Neural progenitor cell (in vitro differentiated cells): ENCODE measurements at regions not wholly inside any gene's neighbourhood (a gene's known extent, or its start where the extent isn't known, plus 50 kb on each side); places are given as distances from the start of the nearest gene placed in this dataset.

Experiments
- DNase-seq: peaks from one replicate; pipeline ENCODE4 v3.0.0-alpha.2; 2016; ENCODE audit warnings: low spot score
- H2AFZ ChIP-seq: fragments of 200-600 bp; sonication (generic); replicated peaks from 2 replicates; pipeline ENCODE4 v1.6.1; 2016; ENCODE audit warnings: antibody characterized with exemption
- H3F3A ChIP-seq: fragments of 200-600 bp; sonication (generic); 2 replicates; pipeline ENCODE4 v1.6.1; 2016; ENCODE audit warnings: antibody characterized with exemption, low read depth
- H3K27ac ChIP-seq: fragments of 200-600 bp; sonication (generic); 2 replicates; pipeline ENCODE4 v1.5.1; 2016; ENCODE audit warnings: mild to moderate bottlenecking
- H3K27me3 ChIP-seq: fragments of 200-600 bp; sonication (generic); 2 replicates; pipeline ENCODE4 v1.6.1; 2016; ENCODE audit warnings: mild to moderate bottlenecking, moderate library complexity
- H3K36me3 ChIP-seq: fragments of 200-600 bp; sonication (generic); 2 replicates; pipeline ENCODE4 v1.5.1; 2016
- H3K4me1 ChIP-seq: fragments of 200-600 bp; sonication (generic); 2 replicates; pipeline ENCODE4 v1.6.1; 2016; ENCODE audit warnings: mixed run types
- H3K4me2 ChIP-seq: fragments of 200-600 bp; sonication (generic); 2 replicates; pipeline ENCODE4 v1.6.1; 2016
- H3K4me3 ChIP-seq: fragments of 200-600 bp; sonication (generic); 2 replicates; pipeline ENCODE4 v1.5.1; 2016
- H3K79me2 ChIP-seq: fragments of 200-600 bp; sonication (generic); 2 replicates; pipeline ENCODE4 v1.6.1; 2016; ENCODE audit warnings: low read depth
- H3K9ac ChIP-seq: fragments of 200-600 bp; sonication (generic); 2 replicates; pipeline ENCODE4 v1.6.1; 2016
- H3K9me3 ChIP-seq: fragments of 200-600 bp; sonication (generic); 2 replicates; pipeline ENCODE4 v1.5.1; 2016; ENCODE audit warnings: low read depth
- H4K20me1 ChIP-seq: fragments of 200-600 bp; sonication (generic); 2 replicates; pipeline ENCODE4 v1.6.1; 2016; ENCODE audit warnings: low read depth
- H3K27ac Mint-ChIP-seq: 3 replicates; pipeline ENCODE4 v1.8.0; 2021; ENCODE audit warnings: mixed read lengths
- H3K27me3 Mint-ChIP-seq: 2 replicates; pipeline ENCODE4 v1.8.0; 2022; ENCODE audit warnings: low read depth, mild to moderate bottlenecking, inconsistent platforms, moderate library complexity, mixed read lengths; ENCODE audit not compliant: insufficient read depth
- H3K36me3 Mint-ChIP-seq: 3 replicates; pipeline ENCODE4 v1.8.0; 2021; ENCODE audit warnings: mixed read lengths
- H3K4me1 Mint-ChIP-seq: 3 replicates; pipeline ENCODE4 v1.8.0; 2021; ENCODE audit warnings: mixed read lengths
- H3K4me3 Mint-ChIP-seq: 3 replicates; pipeline ENCODE4 v1.8.0; 2021; ENCODE audit warnings: mild to moderate bottlenecking, moderate library complexity, mixed read lengths
- H3K9me3 Mint-ChIP-seq: 3 replicates; pipeline ENCODE4 v1.8.0; 2020; ENCODE audit warnings: mixed read lengths
- CTCF ChIP-seq: fragments of 200-600 bp; sonication (generic); IDR thresholded peaks from 2 replicates; pipeline ENCODE4 v1.5.1; 2017; ENCODE audit warnings: antibody characterized with exemption, mild to moderate bottlenecking
- EZH2 ChIP-seq: fragments of 200-600 bp; sonication (generic); IDR thresholded peaks from 2 replicates; pipeline ENCODE4 v1.6.1; 2017; ENCODE audit warnings: antibody characterized with exemption, mild to moderate bottlenecking, moderate library complexity
- EZH2phosphoT487 ChIP-seq: fragments of 200-600 bp; sonication (generic); IDR thresholded peaks from 2 replicates; pipeline ENCODE4 v1.6.1; 2017; ENCODE audit warnings: antibody characterized with exemption

- no peaks in the 10 kb centered on the region for H3K4me1 ChIP-seq
- Mint-ChIP-seq H3K4me1 (no peaks in the 10 kb centered on the region), H3K9me3 (peaks cover 5% of the 10 kb centered on the region), H3K27me3 (no peaks in the 10 kb centered on the region), H3K4me3 (no peak overlapping the region), H3K36me3 (peaks cover 2% of the 10 kb centered on the region), H3K27ac (no peak overlapping the region)
- no peaks in the 10 kb centered on the region for H3F3A ChIP-seq
- no peak overlapping the region for H3K4me3 ChIP-seq
- H3K27ac ChIP-seq, result no peak overlapping the region
- H3K79me2 ChIP-seq, result no peaks in the 10 kb centered on the region
- H2AFZ ChIP-seq, result no peak overlapping the region
- TF ChIP-seq CTCF (no peak), EZH2phosphoT487 (no peak), EZH2 (no peak)
- H3K4me2 ChIP-seq, result no peak overlapping the region
- no peaks in the 10 kb centered on the region for H3K36me3 ChIP-seq
- no peak overlapping the region for H3K9ac ChIP-seq
- H4K20me1 ChIP-seq, result no peaks in the 10 kb centered on the region
- no peaks in the 10 kb centered on the region for H3K27me3 ChIP-seq
- H3K9me3 ChIP-seq, result no peaks in the 10 kb centered on the region
- DNase-seq, result no peak
These were observed 96.0 kb upstream of the NHS start for GRCh38 chrX:17278961-17279360.

- Histone ChIP-seq H3F3A (no peaks in the 10 kb centered on the region), H4K20me1 (no peaks in the 10 kb centered on the region), H2AFZ (no peak overlapping the region), H3K4me2 (no peak overlapping the region), H3K36me3 (no peaks in the 10 kb centered on the region), H3K4me3 (no peak overlapping the region), H3K79me2 (no peaks in the 10 kb centered on the region), H3K27ac (no peak overlapping the region), H3K9ac (no peak overlapping the region), H3K9me3 (no peaks in the 10 kb centered on the region), H3K27me3 (no peaks in the 10 kb centered on the region), H3K4me1 (no peaks in the 10 kb centered on the region)
- Mint-ChIP-seq H3K27ac (no peak overlapping the region), H3K36me3 (peaks cover 1% of the 10 kb centered on the region), H3K27me3 (peaks cover 3% of the 10 kb centered on the region), H3K4me3 (no peak overlapping the region), H3K4me1 (no peaks in the 10 kb centered on the region), H3K9me3 (peaks cover 6% of the 10 kb centered on the region)
- TF ChIP-seq EZH2 (no peak), CTCF (no peak), EZH2phosphoT487 (no peak)
- DNase-seq, result no peak
These were observed 89.0 kb upstream of the NHS start for GRCh38 chrX:17285983-17286382.

- H3K9me3 ChIP-seq, result no peaks in the 10 kb centered on the region
- H3K27ac ChIP-seq, result no peak overlapping the region
- H3K9ac ChIP-seq, result no peak overlapping the region
- H3K27me3 ChIP-seq, result no peaks in the 10 kb centered on the region
- H4K20me1 ChIP-seq, result no peaks in the 10 kb centered on the region
- DNase-seq, result no peak
- peaks cover 13% of the 10 kb centered on the region for H3K4me1 Mint-ChIP-seq
- peaks cover 3% of the 10 kb centered on the region for H3K27me3 Mint-ChIP-seq
- peaks cover 1% of the 10 kb centered on the region for H3K36me3 Mint-ChIP-seq
- H3K4me1 ChIP-seq, result no peaks in the 10 kb centered on the region
- no peaks in the 10 kb centered on the region for H3K36me3 ChIP-seq
- TF ChIP-seq EZH2 (no peak), CTCF (no peak), EZH2phosphoT487 (no peak)
- H2AFZ ChIP-seq, result no peak overlapping the region
- no peaks in the 10 kb centered on the region for H3K79me2 ChIP-seq
- no peak overlapping the region for H3K4me2 ChIP-seq
- peak overlapping the region; percentile 8 for H3K4me3 Mint-ChIP-seq
- H3K27ac Mint-ChIP-seq, result peak overlapping the region; percentile 1
- H3K9me3 Mint-ChIP-seq, result peaks cover 6% of the 10 kb centered on the region
- H3F3A ChIP-seq, result no peaks in the 10 kb centered on the region
- no peak overlapping the region for H3K4me3 ChIP-seq
These were observed 83.7 kb upstream of the NHS start for GRCh38 chrX:17291171-17291900.
